ENCODE measurements at regions not wholly inside any gene's neighbourhood (a gene's known extent, or its start where the extent isn't known, plus 50 kb on each side); places are given as distances from the start of the nearest gene placed in this dataset.

GRCh38 chr9:1362845-1363244 is 312.7 kb downstream of the DMRT2 start:
- TF ChIP-seq CTCF (conservative IDR thresholded peaks at IDR 0.05; ENCODE audit: low read depth, low read length) = no peak
- no peak for TF ChIP-seq EZH2phosphoT487 (IDR thresholded peaks at IDR 0.05; ENCODE audit: borderline replicate concordance, low read length)
